ENCODE measurements at regions not wholly inside any gene's neighbourhood (a gene's known extent, or its start where the extent isn't known, plus 50 kb on each side); places are given as distances from the start of the nearest gene placed in this dataset.

DNA sequence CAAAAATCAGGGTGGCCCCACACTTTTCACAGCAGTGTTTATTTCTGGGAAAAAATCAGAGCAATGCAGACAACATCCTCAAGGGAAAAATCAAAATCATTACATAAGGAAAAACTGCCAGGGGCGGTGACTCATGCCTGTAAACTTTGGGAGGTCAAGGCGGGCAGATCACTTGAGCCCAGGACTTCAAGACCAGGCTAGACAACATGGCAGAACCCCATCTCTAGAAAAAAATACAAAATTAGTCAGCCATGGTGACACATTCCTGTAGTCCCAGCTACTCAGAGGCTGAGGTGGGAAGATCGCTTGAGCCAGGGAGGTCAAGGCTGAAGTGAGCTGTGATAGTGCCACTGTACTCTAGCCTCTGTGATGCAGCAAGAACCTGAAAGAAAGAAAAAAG lies 102.8 kb downstream of the NAF1 start:
- Histone ChIP-seq H3K9ac (ENCODE audit: insufficient read depth in 1 of 2, low read length in 2 of 2) (no peak overlapping the region), H3K36me3 (ENCODE audit: control insufficient read depth in 4 of 4, insufficient read depth in 4 of 4, low read length in 4 of 4) (no peaks in the 10 kb centered on the region), H3K4me3 (no peak overlapping the region), H3K9me3 (ENCODE audit: control insufficient read depth in 4 of 4, insufficient read depth in 3 of 4, low read length in 3 of 4) (no peaks in the 10 kb centered on the region), H3K27ac (ENCODE audit: low read depth in 1 of 2, low read length in 1 of 2) (no peak overlapping the region), H3K27me3 (ENCODE audit: control insufficient read depth in 3 of 3, insufficient read depth in 3 of 3, low read length in 2 of 3) (no peaks in the 10 kb centered on the region), H3K4me1 (ENCODE audit: control insufficient read depth in 5 of 5, insufficient read depth in 5 of 5, low read length in 5 of 5) (no peaks in the 10 kb centered on the region)
- DNase-seq = no peak
- TF ChIP-seq, protein P1, sequence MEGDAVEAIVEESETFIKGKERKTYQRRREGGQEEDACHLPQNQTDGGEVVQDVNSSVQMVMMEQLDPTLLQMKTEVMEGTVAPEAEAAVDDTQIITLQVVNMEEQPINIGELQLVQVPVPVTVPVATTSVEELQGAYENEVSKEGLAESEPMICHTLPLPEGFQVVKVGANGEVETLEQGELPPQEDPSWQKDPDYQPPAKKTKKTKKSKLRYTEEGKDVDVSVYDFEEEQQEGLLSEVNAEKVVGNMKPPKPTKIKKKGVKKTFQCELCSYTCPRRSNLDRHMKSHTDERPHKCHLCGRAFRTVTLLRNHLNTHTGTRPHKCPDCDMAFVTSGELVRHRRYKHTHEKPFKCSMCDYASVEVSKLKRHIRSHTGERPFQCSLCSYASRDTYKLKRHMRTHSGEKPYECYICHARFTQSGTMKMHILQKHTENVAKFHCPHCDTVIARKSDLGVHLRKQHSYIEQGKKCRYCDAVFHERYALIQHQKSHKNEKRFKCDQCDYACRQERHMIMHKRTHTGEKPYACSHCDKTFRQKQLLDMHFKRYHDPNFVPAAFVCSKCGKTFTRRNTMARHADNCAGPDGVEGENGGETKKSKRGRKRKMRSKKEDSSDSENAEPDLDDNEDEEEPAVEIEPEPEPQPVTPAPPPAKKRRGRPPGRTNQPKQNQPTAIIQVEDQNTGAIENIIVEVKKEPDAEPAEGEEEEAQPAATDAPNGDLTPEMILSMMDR (IDR thresholded peaks at IDR 0.05; ENCODE audit: control extremely low read depth, extremely low read depth) = no peak
- no peak for ATAC-seq (ENCODE audit: insufficient read depth, low FRiP score)
- WGBS, 2 donors = 88 to 89% methylated on average over 3 of the region's 3 CpGs

DNA sequence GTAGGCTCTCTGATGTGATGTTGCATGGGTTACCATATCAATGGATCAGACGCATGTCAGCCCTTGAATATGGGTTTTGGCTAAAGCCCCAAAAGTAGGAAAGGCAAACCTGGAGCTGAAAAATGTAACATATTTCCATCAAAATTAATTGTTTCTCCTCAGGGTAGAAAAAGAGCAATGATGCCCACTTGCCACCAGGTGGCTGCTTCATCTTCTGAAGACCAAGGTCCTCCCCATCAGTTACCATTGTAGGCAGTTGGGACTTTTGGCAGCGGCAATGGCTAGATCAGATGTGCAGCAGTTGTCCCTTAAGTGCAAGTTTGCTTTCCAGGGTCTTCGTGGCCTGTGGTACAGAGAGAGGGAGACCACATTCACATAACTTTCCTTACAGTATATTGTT lies 118.2 kb downstream of the NAF1 start:
- Histone ChIP-seq H3K9ac (ENCODE audit: insufficient read depth in 1 of 2, low read length in 2 of 2) (no peak overlapping the region), H3K27me3 (ENCODE audit: control insufficient read depth in 3 of 3, insufficient read depth in 3 of 3, low read length in 2 of 3) (no peaks in the 10 kb centered on the region), H3K4me1 (ENCODE audit: control insufficient read depth in 5 of 5, insufficient read depth in 5 of 5, low read length in 5 of 5) (no peaks in the 10 kb centered on the region), H3K4me3 (no peak overlapping the region), H3K9me3 (ENCODE audit: control insufficient read depth in 4 of 4, insufficient read depth in 3 of 4, low read length in 3 of 4) (no peaks in the 10 kb centered on the region), H3K36me3 (ENCODE audit: control insufficient read depth in 4 of 4, insufficient read depth in 4 of 4, low read length in 4 of 4) (no peaks in the 10 kb centered on the region), H3K27ac (ENCODE audit: low read depth in 1 of 2, low read length in 1 of 2) (no peak overlapping the region)
- TF ChIP-seq, protein P1 (IDR thresholded peaks at IDR 0.05; ENCODE audit: control extremely low read depth, extremely low read depth) = no peak
- 68 to 80% methylated on average over 3 of the region's 3 CpGs for WGBS, 2 donors
- peak in 1 of 3 donors; percentile 4 for DNase-seq
- ATAC-seq (ENCODE audit: insufficient read depth, low FRiP score) = no peak

DNA sequence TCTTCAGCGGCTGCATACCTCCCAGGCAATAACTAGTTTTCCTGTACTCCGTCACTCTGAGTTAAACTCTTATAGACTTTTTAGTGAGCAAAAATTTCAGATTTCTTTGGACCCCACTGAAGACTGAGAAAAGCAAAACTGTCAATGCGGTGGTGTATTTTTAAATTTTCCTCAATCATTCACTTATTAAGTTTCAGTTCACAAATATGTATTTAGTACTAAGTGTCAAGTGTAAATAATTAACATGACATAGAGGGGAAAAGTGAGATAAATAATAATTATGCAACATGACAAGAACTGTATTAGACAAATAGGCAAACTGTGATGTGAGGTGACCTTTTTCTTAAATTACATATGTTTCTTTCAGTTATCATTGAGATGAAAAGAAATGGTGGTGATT lies 124.4 kb downstream of the NAF1 start:
- DNase-seq (no peak), ATAC-seq (ENCODE audit: insufficient read depth, low FRiP score) (no peak)
- no peaks in the 10 kb centered on the region for H3K27me3 ChIP-seq (ENCODE audit: control insufficient read depth in 3 of 3, insufficient read depth in 3 of 3, low read length in 2 of 3)
- H3K9me3 ChIP-seq (ENCODE audit: control insufficient read depth in 4 of 4, insufficient read depth in 3 of 4, low read length in 3 of 4) = peaks cover 0 to 3% (median 0%) of the 10 kb centered on the region in 4 donors
- H3K4me1 ChIP-seq (ENCODE audit: control insufficient read depth in 5 of 5, insufficient read depth in 5 of 5, low read length in 5 of 5) = no peaks in the 10 kb centered on the region
- no peaks in the 10 kb centered on the region for H3K36me3 ChIP-seq (ENCODE audit: control insufficient read depth in 4 of 4, insufficient read depth in 4 of 4, low read length in 4 of 4)
- no peak overlapping the region for H3K4me3 ChIP-seq
- no peak overlapping the region for H3K27ac ChIP-seq (ENCODE audit: low read depth in 1 of 2, low read length in 1 of 2)
- 91 to 95% methylated on average over 3 of the region's 3 CpGs for WGBS, 2 donors
- TF ChIP-seq, protein P1 (IDR thresholded peaks at IDR 0.05; ENCODE audit: control extremely low read depth, extremely low read depth) = no peak
- H3K9ac ChIP-seq (ENCODE audit: insufficient read depth in 1 of 2, low read length in 2 of 2) = no peak overlapping the region

DNA sequence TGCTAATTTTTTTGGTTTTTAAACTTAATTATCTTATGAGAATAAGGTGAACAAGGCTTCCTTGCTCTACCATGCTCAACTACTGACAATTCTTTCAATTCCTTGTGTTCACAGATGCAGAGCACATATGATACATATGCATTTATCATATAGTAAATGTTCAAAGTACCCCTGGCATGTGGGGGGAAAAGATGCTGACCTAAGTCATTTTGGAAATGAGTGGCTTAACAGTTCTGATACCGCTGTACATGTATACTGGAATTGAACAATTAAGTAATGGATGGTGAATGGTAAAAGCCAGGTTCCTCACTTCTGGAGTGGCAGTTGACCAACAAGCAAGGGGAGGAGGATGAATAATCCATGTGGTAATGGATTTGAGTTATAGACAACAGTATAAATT lies 149.6 kb downstream of the NAF1 start:
- DNase-seq (no peak), ATAC-seq (ENCODE audit: insufficient read depth, low FRiP score) (no peak)
- no peak overlapping the region for H3K9ac ChIP-seq (ENCODE audit: insufficient read depth in 1 of 2, low read length in 2 of 2)
- H3K27ac ChIP-seq (ENCODE audit: low read depth in 1 of 2, low read length in 1 of 2) = no peak overlapping the region
- WGBS, 2 donors = 85 to 93% methylated on average over 1 of the region's 1 CpG
- no peaks in the 10 kb centered on the region for H3K9me3 ChIP-seq (ENCODE audit: control insufficient read depth in 4 of 4, insufficient read depth in 3 of 4, low read length in 3 of 4)
- no peak overlapping the region for H3K4me3 ChIP-seq
- peaks cover 0 to 5% (median 0%) of the 10 kb centered on the region in 5 donors for H3K4me1 ChIP-seq (ENCODE audit: control insufficient read depth in 5 of 5, insufficient read depth in 5 of 5, low read length in 5 of 5)
- no peaks in the 10 kb centered on the region for H3K27me3 ChIP-seq (ENCODE audit: control insufficient read depth in 3 of 3, insufficient read depth in 3 of 3, low read length in 2 of 3)
- H3K36me3 ChIP-seq (ENCODE audit: control insufficient read depth in 4 of 4, insufficient read depth in 4 of 4, low read length in 4 of 4) = no peaks in the 10 kb centered on the region
- TF ChIP-seq, protein P1 (IDR thresholded peaks at IDR 0.05; ENCODE audit: control extremely low read depth, extremely low read depth) = no peak

All from lung (tissue), 11 donors.